ENCODE measurements at regions not wholly inside any gene's neighbourhood (a gene's known extent, or its start where the extent isn't known, plus 50 kb on each side); places are given as distances from the start of the nearest gene placed in this dataset.

GRCh38 chr7:88377434-88377833 lies 70.7 kb upstream of the STEAP4 start:
- DNase-seq = no peak
- intact Hi-C loops (cut with DNase I) = no loop called here
- ATAC-seq = no peak

- intact Hi-C loops (cut with DNase I) = no loop called here
- no peak for ATAC-seq
- DNase-seq = no peak
These were observed 62.0 kb upstream of the STEAP4 start for GRCh38 chr7:88368686-88369085.

- intact Hi-C loops (cut with DNase I) = no loop called here
- DNase-seq (no peak), ATAC-seq (no peak)
These were observed 60.2 kb upstream of the STEAP4 start for GRCh38 chr7:88366845-88367244.

GRCh38 chr7:88363869-88364268 lies 57.2 kb upstream of the STEAP4 start:
- DNase-seq (no peak), ATAC-seq (no peak)
- intact Hi-C loops (cut with DNase I) = no loop called here

- DNase-seq (no peak), ATAC-seq (no peak)
- intact Hi-C loops (cut with DNase I) = no loop called here
These were observed 56.6 kb upstream of the STEAP4 start for GRCh38 chr7:88363249-88363648.

- intact Hi-C loops (cut with DNase I) = no loop called here
- ATAC-seq (no peak), DNase-seq (no peak)
These were observed 54.7 kb upstream of the STEAP4 start for GRCh38 chr7:88361357-88361756.

GRCh38 chr7:88358881-88359280 lies 52.2 kb upstream of the STEAP4 start:
- ATAC-seq (no peak), DNase-seq (no peak)
- intact Hi-C loops (cut with DNase I) = loop anchor here (5.0 to 10.0 kb wide), 2 partner anchors 117 to 1266 kb away; no protein-coding TSS in a partner anchor

GRCh38 chr7:88358526-88358838 lies 51.8 kb upstream of the STEAP4 start:
- intact Hi-C loops (cut with DNase I) = loop anchor here (5.0 to 10.0 kb wide), 2 partner anchors 116 to 1266 kb away; no protein-coding TSS in a partner anchor
- DNase-seq (no peak), ATAC-seq (no peak)

GRCh38 chr7:88357781-88358525 lies 51.3 kb upstream of the STEAP4 start:
- ATAC-seq = peak; percentile 61 to 86
- DNase-seq = no peak
- intact Hi-C loops (cut with DNase I) = loop anchor here (1.0 to 10.0 kb wide), 3 partner anchors 115 to 1267 kb away; no protein-coding TSS in a partner anchor

GRCh38 chr7:88357294-88357693 lies 50.6 kb upstream of the STEAP4 start:
- ATAC-seq = peak in 1 of 2 donors; percentile 81
- intact Hi-C loops (cut with DNase I) = loop anchor here (1.0 to 10.0 kb wide), 3 partner anchors 114 to 1268 kb away; no protein-coding TSS in a partner anchor
- DNase-seq = peak; percentile 19
